IMR-90 (cell line): ENCODE measurements at regions not wholly inside any gene's neighbourhood (a gene's known extent, or its start where the extent isn't known, plus 50 kb on each side); places are given as distances from the start of the nearest gene placed in this dataset.

Experiments
- ATAC-seq: fragments of 200-7000 bp; cut with Tn5 transposase; 2 replicates; pipeline ENCODE4 v1.9.1; 2020; ENCODE audit warnings: low read depth, mild to moderate bottlenecking, moderate library complexity
- BruUV-seq: library from RNA; stranded (reverse); fragments of 400-500 nt; replicated peaks from 2 replicates; lab custom pipeline; 2021; lab: Mats Ljungman, UMichigan
- CTCF ChIA-PET: fragments of 300-600 bp; formaldehyde crosslinking; extraction: SDS; loops from one replicate; lab custom pipeline; 2021; ENCODE audit warnings: antibody characterized with exemption; lab: Yijun Ruan, JAX
- POLR2A ChIA-PET: fragments of 300-600 bp; sonication (Branson Sonifier 250); formaldehyde crosslinking; loops from one replicate; lab custom pipeline; 2022; ENCODE audit warnings: antibody characterized with exemption; ENCODE audit not compliant: unreplicated experiment; lab: Charles Lee
- DNase-seq: peaks from one replicate; pipeline ENCODE4 v3.0.0; 2013
- H2AFZ ChIP-seq: replicated peaks from 2 replicates; pipeline ENCODE3; 2013; ENCODE audit warnings: low read length, mild to moderate bottlenecking; ENCODE audit not compliant: poor library complexity
- H2AK5ac ChIP-seq: 2 replicates; pipeline ENCODE4 v1.6.1; 2013; ENCODE audit warnings: low read depth, low read length, inconsistent platforms
- H2AK9ac ChIP-seq: replicated peaks from 2 replicates; pipeline ENCODE3; 2013; ENCODE audit warnings: mild to moderate bottlenecking, low read depth, low read length, moderate library complexity; ENCODE audit not compliant: poor library complexity
- H2BK120ac ChIP-seq: 2 replicates; pipeline ENCODE4 v1.6.1; 2013; ENCODE audit warnings: low read depth, low read length, inconsistent platforms
- H2BK15ac ChIP-seq: 3 replicates; pipeline ENCODE4 v1.6.1; 2013; ENCODE audit warnings: low read depth, low read length, inconsistent platforms
- H2BK20ac ChIP-seq: 2 replicates; pipeline ENCODE4 v1.6.1; 2013; ENCODE audit warnings: low read depth, mild to moderate bottlenecking, inconsistent platforms, low read length, moderate library complexity
- H2BK5ac ChIP-seq: 2 replicates; pipeline ENCODE4 v1.6.1; 2013; ENCODE audit warnings: mild to moderate bottlenecking, low read depth, low read length, inconsistent platforms; ENCODE audit not compliant: poor library complexity, severe bottlenecking
- H3K14ac ChIP-seq: replicated peaks from 2 replicates; pipeline ENCODE4 v1.6.1; 2013; ENCODE audit warnings: low read depth, low read length, inconsistent platforms
- H3K18ac ChIP-seq: 2 replicates; pipeline ENCODE4 v1.6.1; 2013; ENCODE audit warnings: low read depth, low read length, control low read depth
- H3K23ac ChIP-seq: 2 replicates; pipeline ENCODE4 v1.6.1; 2013; ENCODE audit warnings: low read depth, low read length, inconsistent platforms
- H3K27ac ChIP-seq: 2 replicates; pipeline ENCODE4 v1.5.1; 2013; ENCODE audit warnings: mild to moderate bottlenecking, control low read depth, low read length; ENCODE audit not compliant: insufficient read depth
- H3K27me3 ChIP-seq: 2 replicates; pipeline ENCODE4 v1.6.1; 2013; ENCODE audit warnings: low read length; ENCODE audit not compliant: control insufficient read depth, insufficient read depth
- H3K36me3 ChIP-seq: 2 replicates; pipeline ENCODE4 v1.6.1; 2013; ENCODE audit warnings: low read length, mixed read lengths; ENCODE audit not compliant: control insufficient read depth, insufficient read depth
- H3K4ac ChIP-seq: 2 replicates; pipeline ENCODE4 v1.6.1; 2013; ENCODE audit warnings: low read depth, low read length, inconsistent platforms
- H3K4me1 ChIP-seq: 2 replicates; pipeline ENCODE4 v1.6.1; 2013; ENCODE audit warnings: low read length, mixed read lengths; ENCODE audit not compliant: control insufficient read depth, insufficient read depth
- H3K4me2 ChIP-seq: 2 replicates; pipeline ENCODE4 v1.6.1; 2013; ENCODE audit warnings: low read depth, mild to moderate bottlenecking, control low read depth, low read length, moderate library complexity
- H3K4me3 ChIP-seq: 2 replicates; pipeline ENCODE4 v1.5.1; 2013; ENCODE audit warnings: low read depth, mild to moderate bottlenecking, control low read depth, low read length, moderate library complexity; ENCODE audit not compliant: insufficient read depth
- H3K56ac ChIP-seq: 2 replicates; pipeline ENCODE4 v1.6.1; 2013; ENCODE audit warnings: low read length, inconsistent platforms; ENCODE audit not compliant: insufficient read depth; ENCODE audit errors: extremely low read depth
- H3K79me1 ChIP-seq, 2 experiments: 2 replicates each; pipeline ENCODE4 v1.6.1; 2013; ENCODE audit warnings: low read length in 2 of 2, inconsistent platforms in 1 of 2, low read depth in 1 of 2
- H3K9ac ChIP-seq: 2 replicates; pipeline ENCODE4 v1.6.1; 2013; ENCODE audit warnings: low read depth, low read length, control low read depth
- H3K9me1 ChIP-seq: 2 replicates; pipeline ENCODE4 v1.6.1; 2013; ENCODE audit warnings: low read length, inconsistent platforms; ENCODE audit not compliant: insufficient read depth
- H3K9me3 ChIP-seq: 2 replicates; pipeline ENCODE4 v1.6.1; 2013; ENCODE audit warnings: low read length; ENCODE audit not compliant: control insufficient read depth, insufficient read depth
- H4K20me1 ChIP-seq: 2 replicates; pipeline ENCODE4 v1.6.1; 2013; ENCODE audit warnings: low read length, inconsistent platforms; ENCODE audit not compliant: insufficient read depth
- H4K5ac ChIP-seq: 2 replicates; pipeline ENCODE4 v1.6.1; 2013; ENCODE audit warnings: mild to moderate bottlenecking, low read depth, low read length, control low read depth
- H4K8ac ChIP-seq, 2 experiments: 2 replicates each; pipeline ENCODE4 v1.6.1; 2013; ENCODE audit warnings: low read depth in 2 of 2, low read length in 2 of 2, control low read depth in 1 of 2, inconsistent platforms in 1 of 2
- H4K91ac ChIP-seq: 2 replicates; pipeline ENCODE4 v1.6.1; 2013; ENCODE audit warnings: low read depth, low read length, inconsistent platforms; ENCODE audit not compliant: insufficient read depth
- FOS ChIP-seq: fragments of 150-350 bp; IDR thresholded peaks from 2 replicates; pipeline ENCODE4 v1.6.1; 2016; ENCODE audit warnings: low read depth, low read length
- MXI1 ChIP-seq: IDR thresholded peaks from 2 replicates; pipeline ENCODE4 v1.6.1; 2012; ENCODE audit warnings: low read depth, mild to moderate bottlenecking, low read length, moderate library complexity, borderline replicate concordance
- RAD21 ChIP-seq: IDR thresholded peaks from 2 replicates; pipeline ENCODE4 v1.6.1; 2012; ENCODE audit warnings: low read length, improper control_type of control experiment
- RCOR1 ChIP-seq: IDR thresholded peaks from 2 replicates; pipeline ENCODE4 v1.6.1; 2012; ENCODE audit warnings: mild to moderate bottlenecking, low read length, improper control_type of control experiment; ENCODE audit not compliant: insufficient replicate concordance
- SMC3 ChIP-seq: fragments of 150-350 bp; IDR thresholded peaks from 2 replicates; pipeline ENCODE4 v1.6.1; 2016; ENCODE audit warnings: low read depth, mild to moderate bottlenecking, antibody characterized with exemption, low read length, moderate library complexity
- WGBS, 2 experiments: methylation state at CpG; one replicate each; pipeline versions ENCODE4 v1.1.5 to v1.1.7; 2013; ENCODE audit warnings: missing lambda C conversion rate in 2 of 2; ENCODE audit not compliant: insufficient read length in 1 of 2; ENCODE audit errors: extremely low coverage in 2 of 2; 5-methylcytosine and 5-hydroxymethylcytosine counted together
- dilution Hi-C: fragments of 300-500 bp; cut with HindIII; formaldehyde crosslinking; loops from one replicate; pipeline ENCODE4 v1.14.3; 2018; ENCODE audit warnings: low sequenced_read_pairs; ENCODE audit not compliant: unreplicated experiment
- in situ Hi-C: fragments of 300-500 bp; cut with MboI; formaldehyde crosslinking; loops from 3 replicates; pipeline ENCODE4 v1.14.3; 2019; ENCODE audit warnings: low sequenced_read_pairs, inconsistent platforms, mixed read lengths
- intact Hi-C: fragments of 100-400 bp; cut with micrococcal nuclease; formaldehyde crosslinking; loops from 2 replicates; pipeline ENCODE4 v1.10.0; 2022
- TF ChIP-seq, protein P1 (sequence below): fragments of 150-350 bp; IDR thresholded peaks from 2 replicates; pipeline ENCODE4 v1.6.1; 2016; ENCODE audit warnings: low read depth, mild to moderate bottlenecking, low read length, moderate library complexity, borderline replicate concordance
- TF ChIP-seq, protein P2 (sequence below): fragments of 150-350 bp; IDR thresholded peaks from 2 replicates; pipeline ENCODE4 v1.6.1; 2017; ENCODE audit warnings: mild to moderate bottlenecking, antibody characterized with exemption, low read length, low read depth

DNA sequence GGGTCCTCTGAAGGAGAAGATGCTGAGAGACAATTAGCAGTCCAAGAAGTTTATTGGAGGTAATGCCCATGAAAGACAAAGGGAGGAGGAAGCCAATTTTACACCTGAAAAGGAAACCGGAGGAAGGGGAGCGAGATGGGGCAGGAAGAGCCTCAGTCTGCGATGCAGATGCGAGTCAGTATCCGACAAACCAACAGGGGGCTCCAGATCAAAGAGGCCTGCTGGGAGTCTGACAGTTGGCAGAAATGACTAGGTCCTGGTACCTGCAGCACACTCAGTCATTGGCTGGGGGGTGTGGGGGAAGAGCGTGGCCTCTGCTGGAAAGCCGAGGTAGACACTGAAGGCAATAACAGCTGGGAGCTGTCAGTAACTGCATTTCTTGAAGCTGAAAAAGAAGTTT lies 231.1 kb upstream of the CENPE start:
- no peak overlapping the region for H2AFZ ChIP-seq
- no peaks in the 10 kb centered on the region for H3K9me1 ChIP-seq
- in situ Hi-C loops (no loop called here), intact Hi-C loops (no loop called here), dilution Hi-C loops (no loop called here)
- ChIA-PET CTCF (no interaction called here), POLR2A (no interaction called here)
- H2AK9ac ChIP-seq = no peak overlapping the region
- no peak overlapping the region for H4K5ac ChIP-seq
- no TSS peak for BruUV-seq
- no peak overlapping the region for H2AK5ac ChIP-seq
- 17% methylated on average over 1 of the region's 7 CpGs; no CpG with 5 or more reads in 1 of the 2 experiments for WGBS, 2 experiments
- H3K14ac ChIP-seq = no peak overlapping the region
- ATAC-seq (no peak), DNase-seq (no peak)
- H3K23ac ChIP-seq = no peak overlapping the region
- H3K4me3 ChIP-seq = no peak overlapping the region
- no peak overlapping the region for H2BK15ac ChIP-seq
- H3K9ac ChIP-seq = no peak overlapping the region
- H2BK20ac ChIP-seq = no peak overlapping the region
- H4K8ac ChIP-seq = no peak overlapping the region
- H3K79me1 ChIP-seq = no peaks in the 10 kb centered on the region
- no peaks in the 10 kb centered on the region for H3K36me3 ChIP-seq
- no peak overlapping the region for H3K18ac ChIP-seq
- H3K4me1 ChIP-seq = no peaks in the 10 kb centered on the region
- no peak overlapping the region for H3K4ac ChIP-seq
- no peak overlapping the region for H2BK120ac ChIP-seq
- no peaks in the 10 kb centered on the region for H3K27me3 ChIP-seq
- no peak overlapping the region for H3K27ac ChIP-seq
- H3K4me2 ChIP-seq = no peak overlapping the region
- H4K91ac ChIP-seq = no peak overlapping the region
- H3K56ac ChIP-seq = no peak overlapping the region
- H4K20me1 ChIP-seq = no peaks in the 10 kb centered on the region
- H2BK5ac ChIP-seq = no peak overlapping the region
- TF ChIP-seq, protein P1, sequence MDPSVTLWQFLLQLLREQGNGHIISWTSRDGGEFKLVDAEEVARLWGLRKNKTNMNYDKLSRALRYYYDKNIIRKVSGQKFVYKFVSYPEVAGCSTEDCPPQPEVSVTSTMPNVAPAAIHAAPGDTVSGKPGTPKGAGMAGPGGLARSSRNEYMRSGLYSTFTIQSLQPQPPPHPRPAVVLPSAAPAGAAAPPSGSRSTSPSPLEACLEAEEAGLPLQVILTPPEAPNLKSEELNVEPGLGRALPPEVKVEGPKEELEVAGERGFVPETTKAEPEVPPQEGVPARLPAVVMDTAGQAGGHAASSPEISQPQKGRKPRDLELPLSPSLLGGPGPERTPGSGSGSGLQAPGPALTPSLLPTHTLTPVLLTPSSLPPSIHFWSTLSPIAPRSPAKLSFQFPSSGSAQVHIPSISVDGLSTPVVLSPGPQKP = no peak
- TF ChIP-seq, protein P2, sequence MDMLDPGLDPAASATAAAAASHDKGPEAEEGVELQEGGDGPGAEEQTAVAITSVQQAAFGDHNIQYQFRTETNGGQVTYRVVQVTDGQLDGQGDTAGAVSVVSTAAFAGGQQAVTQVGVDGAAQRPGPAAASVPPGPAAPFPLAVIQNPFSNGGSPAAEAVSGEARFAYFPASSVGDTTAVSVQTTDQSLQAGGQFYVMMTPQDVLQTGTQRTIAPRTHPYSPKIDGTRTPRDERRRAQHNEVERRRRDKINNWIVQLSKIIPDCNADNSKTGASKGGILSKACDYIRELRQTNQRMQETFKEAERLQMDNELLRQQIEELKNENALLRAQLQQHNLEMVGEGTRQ = no peak
- TF ChIP-seq FOS (no peak), RCOR1 (no peak), RAD21 (no peak), MXI1 (no peak), SMC3 (no peak)
- H3K9me3 ChIP-seq = peaks cover 6% of the 10 kb centered on the region
